ENCODE measurements at regions not wholly inside any gene's neighbourhood (a gene's known extent, or its start where the extent isn't known, plus 50 kb on each side); places are given as distances from the start of the nearest gene placed in this dataset.

DNA sequence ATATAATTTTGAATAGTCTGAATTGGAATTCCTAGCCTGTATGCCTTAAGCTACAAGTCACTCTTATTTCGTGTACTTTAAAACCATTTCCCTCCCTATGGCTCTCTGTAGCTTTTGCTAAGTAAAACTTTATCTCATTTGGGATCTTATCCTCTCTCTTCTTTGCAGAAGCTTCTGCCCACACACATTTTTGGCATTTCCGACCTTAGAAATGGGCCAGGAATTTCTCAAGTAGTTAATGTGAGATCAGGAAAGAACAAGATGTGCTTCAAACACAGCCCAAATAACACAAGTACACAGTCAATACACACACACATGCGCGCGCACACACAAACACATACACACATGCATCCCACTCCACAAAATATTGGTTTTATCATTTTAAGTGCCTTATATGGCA, 931.0 kb upstream of the MIR17HG start:
- no peak for DNase-seq

DNA sequence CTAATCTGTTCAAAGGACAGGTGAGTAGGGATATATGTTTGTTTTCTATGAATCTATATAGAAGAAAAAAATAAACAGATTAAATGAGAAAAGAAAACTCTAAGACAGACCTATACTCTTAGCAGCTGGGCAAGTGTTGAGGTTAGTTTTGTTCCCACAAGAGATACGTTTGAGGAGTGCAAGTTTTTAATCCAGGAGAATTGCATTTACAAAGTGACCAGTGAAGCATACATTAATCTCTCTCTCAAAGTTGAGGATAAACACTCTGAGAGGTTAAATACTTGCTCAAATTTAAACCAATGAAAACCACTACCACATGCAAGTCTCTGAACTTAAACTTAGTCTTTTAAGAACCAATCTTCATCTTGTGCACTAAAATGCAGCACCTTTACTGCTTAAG, 930.5 kb upstream of the MIR17HG start:
- no peak for DNase-seq

DNA sequence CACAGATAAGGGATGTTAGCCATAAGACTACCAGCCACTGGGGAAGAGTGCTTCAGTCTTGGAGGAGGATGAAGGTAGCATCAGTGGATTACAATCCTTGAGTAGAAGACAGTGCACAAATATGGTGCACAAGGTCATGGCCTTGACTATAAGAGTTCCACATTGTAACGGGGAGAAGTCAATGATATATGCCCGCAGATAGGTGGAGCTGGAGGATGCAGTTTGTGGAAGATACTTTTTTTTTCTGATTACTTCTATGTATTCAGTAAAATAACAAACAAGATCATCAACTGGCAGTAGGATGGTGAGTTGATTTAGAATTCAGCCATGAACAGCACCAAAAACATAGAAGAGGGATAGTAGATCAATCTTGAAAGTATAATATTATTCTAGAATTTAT, 926.8 kb upstream of the MIR17HG start:
- no peak for DNase-seq

DNA sequence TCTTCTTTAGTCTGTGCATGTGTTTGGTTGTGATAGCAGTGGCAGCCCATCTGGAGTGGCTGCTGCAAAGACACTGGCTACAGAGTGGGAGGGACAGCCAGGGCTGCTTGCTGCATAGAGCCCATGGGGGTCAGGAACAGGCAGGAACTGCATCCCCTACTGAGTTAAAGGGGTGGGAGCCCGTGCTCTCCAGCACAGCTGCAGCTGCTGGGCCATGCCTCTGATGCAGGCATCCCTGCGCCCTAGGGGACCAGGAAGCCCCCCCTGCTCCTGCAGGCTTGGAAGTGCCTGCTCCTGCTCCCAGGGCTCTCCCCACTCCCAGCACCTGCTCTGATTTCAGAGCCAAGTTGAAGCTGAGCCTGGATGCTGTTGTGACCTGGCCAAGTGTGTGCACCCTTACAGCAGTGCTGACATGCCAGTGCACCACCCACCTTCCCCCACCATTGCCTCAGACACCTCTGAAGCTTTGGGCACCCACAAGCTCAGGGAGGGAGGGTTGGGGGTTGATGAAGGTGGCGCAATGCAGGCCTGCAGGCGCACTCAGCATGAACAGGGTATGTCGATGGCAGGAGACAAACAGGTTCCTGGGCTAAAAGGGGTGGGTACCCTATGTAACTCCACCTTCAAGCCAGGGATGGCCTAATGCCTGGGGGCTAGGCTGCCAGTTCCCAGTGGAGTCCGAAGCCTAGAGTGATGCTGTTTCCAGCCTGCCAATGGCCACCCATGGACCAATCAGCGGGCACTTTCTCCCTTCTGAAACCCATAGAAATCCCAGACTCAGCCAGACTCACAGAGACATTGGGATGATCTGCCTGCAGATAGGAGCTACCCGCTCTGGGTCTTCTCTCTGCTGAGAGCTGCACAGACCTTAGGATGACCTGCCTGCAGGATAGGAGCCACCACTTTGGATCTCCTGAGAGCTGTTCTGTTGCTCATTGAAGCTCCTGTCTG, 919.9 kb upstream of the MIR17HG start:
- DNase-seq: no peak

DNA sequence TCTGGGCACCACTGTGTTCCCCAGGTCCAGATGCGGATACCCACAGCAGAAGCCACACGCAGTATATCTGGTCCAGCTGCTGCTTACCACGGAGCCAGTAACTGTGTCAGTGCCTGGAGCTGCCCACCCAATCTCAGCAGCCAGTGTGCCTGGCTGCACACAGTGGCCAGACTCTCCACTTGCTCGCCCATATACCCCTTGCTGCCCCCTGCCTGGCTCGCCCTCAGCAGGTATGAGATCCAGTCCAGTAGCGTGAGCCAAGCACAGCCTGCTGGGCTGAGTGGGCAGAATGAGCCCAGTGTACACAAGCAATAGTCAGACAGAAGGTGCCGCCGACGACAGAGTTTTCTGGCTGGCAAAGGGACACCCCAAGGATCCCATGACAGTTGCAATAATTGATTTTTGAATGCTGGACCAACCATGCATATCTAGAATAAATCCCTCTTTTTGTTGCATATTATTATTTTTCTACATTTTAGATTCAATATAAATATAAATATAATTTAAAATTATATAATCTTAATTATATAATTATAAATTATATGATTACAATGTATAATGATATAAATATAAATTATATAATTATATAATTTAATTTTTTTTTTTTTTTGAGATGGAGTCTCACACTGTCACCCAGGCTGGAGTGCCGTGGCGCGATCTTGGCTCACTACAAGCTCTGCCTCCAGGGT, 918.8 kb upstream of the MIR17HG start:
- DNase-seq: no peak

DNA sequence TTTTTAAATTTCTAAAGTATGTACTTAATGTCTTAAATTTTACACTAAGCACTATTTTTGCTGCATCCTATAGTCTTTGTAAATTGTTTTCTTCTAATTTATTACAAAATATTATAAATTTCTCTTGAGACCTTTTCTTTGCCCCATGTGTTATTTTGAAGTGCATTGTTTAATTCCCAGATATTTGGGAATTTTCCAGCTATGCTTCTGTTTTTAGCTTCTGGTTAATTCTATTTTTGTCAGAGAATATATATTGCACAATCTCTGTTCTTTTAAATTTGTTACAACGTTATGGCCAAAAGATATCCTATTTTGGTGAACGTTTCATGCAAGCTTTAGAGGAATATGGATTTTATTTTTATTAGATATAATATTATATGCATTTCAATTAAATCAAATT, 917.4 kb upstream of the MIR17HG start:
- DNase-seq: no peak

DNA sequence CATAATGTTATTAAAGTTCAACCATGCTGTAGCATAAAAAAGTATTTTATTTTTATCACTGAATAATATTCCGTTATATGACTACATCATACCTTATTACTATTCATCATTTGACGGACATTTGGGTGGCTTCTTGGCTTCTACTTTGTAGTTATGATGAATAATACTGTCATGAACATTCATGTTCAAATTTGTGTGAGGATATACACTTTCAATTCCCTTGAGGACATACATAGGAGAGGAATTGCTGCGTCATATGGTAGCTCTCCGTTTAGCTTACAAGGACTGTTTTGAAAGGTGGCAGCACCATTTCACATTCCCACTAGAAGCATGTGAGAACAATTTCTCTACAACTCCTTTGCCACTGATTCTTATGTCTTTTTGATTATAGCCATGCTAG, 910.8 kb upstream of the MIR17HG start:
- DNase-seq: no peak

DNA sequence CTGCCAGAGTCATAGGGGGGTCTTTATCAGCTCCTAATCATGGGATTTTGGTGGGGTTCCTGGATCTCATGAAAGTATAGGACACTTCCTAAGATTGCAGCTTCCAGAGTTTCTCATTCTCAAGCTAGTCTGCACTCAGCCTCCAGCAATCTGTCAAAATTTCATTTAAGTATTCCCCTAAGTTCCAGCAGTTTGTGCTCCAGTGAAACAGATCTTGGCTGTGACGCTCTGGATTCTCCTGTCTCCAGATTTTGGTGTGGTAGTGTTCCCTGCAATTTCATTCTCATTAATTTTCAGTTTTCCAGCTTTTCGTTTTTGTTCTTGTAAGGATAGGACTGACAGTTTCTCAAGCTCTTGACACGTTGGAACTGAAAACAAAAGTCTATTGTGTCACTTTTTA, 908.9 kb upstream of the MIR17HG start:
- DNase-seq: no peak

DNA sequence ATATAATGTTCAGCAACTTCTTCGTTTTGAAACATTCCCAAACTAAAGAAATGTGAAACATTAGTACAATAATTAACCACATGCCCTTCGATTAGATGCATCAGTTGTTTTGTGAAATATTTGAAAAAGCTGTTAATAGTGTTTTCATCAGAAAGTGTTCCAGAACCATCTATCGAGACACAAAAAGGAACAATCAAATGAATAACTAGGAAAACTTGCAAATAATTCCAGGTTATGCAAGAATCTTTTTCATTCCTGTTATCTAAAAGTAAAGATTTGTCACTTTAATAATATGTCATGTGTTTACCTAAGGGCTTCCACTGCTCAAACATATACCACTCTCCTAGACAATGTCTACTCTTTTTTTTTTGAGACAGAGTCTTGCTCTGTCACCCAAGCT, 904.2 kb upstream of the MIR17HG start:
- DNase-seq: no peak

DNA sequence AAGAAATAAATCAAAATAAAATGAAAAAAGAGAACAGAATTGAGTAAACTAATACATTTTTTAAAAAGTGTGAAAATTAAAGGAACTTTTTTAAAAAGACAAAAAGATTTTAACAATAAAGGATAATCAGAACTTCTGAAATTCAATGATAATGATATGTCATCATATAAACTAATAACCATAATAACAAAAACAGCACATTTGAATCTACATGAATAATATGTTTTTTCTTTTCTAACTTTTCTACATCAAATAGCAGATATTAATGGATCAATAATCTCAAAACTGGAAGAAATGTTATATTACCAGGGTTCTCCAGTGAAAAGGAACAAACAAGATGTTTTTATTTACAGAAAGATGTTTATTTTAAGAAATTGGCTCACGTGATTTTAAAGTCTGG, 903.3 kb upstream of the MIR17HG start:
- no peak for DNase-seq

DNA sequence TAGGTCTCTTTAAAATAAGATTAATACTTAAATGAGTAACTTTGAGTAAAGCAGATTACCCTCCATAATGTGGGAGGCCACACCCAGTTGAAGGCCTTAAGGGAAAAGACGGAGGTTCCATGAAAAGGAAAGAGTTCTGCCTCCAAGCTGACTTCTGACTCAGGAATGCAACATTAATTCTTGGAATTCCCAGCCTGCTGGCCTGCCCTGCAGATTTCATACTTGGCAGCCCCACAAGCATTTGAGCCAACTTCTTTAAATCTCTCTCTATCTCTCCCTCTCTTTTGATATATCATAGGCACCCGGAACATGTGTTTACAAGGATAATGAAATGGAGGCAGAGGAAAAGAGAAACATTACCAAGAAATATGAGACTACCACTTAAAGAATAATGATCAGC, 902.3 kb upstream of the MIR17HG start:
- DNase-seq: peak; percentile 31

DNA sequence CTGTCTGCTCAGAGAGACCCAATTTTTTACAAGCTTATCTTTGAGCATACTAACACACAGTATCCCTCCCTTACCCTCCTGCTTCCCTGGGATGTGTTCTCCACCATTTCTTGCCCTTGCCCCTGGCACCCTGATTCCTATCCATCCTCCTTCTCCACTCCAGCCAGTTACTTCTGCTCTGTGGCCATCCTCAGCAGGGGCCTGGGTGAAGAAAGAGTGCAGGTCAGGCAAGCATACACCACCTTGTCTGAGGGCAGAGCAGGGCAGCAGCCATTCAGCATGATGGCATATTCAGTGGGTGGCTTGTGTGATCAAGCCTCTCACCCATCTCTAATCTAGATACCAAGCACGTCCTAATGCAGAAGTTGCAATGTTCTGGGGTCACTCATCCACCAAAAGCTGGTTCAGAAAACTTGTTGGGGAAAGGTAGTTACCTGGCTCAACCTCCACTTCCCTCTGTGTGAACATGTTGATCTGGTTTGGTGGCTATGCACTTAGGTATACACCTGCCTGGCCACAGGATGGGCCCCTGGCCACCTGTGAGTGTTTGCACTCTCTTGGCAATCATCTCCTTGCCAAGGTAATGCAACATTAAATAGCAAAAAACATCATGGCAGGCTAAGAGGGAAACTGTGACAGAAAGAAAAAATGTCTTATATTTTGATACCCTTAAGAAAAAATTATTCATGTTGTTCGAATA, 900.3 kb upstream of the MIR17HG start:
- no peak for DNase-seq

DNA sequence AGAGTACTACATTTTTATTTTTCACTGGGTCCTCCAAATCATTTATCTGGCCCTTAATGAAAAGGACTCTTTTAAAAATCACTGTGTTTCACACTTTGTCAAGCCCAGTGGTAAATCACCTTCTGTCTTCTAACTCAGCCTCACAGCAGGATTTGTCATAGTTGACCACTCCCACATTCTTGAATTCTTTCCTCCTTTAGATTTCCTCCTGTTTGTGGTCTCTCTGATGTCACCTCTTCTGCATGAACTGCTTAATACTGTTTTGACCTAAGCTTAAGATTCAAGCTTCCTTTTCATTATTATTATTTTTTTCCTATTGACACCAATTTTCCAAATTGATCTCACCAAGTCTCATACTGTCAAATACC, 899.8 kb upstream of the MIR17HG start:
- DNase-seq: no peak

DNA sequence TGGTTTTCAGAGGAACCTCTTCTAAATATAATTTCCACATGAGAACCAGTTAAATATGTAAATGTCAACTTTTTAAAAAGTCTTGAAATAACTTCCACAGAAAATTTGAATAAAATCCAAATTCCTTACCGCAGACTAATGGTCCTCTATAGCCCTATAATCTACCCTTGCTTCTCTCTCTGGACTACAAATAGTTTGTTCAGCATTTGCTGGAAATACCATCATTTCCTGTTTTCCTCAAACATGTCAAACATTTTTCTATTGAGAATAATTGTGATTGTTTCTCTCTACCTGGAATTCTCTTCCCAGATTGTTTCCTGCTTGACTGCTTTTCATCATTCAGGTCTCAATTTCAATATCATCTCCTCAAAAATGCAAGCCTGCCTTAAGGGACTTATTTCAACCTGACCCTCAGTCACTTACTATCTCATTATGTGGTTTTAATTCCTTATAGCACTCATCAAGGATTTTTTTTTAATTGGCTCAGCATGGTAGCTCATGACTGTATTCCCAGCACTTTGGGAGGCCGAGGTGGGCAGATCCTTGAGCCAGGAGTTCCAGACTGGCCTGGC, 898.9 kb upstream of the MIR17HG start:
- DNase-seq: no peak

DNA sequence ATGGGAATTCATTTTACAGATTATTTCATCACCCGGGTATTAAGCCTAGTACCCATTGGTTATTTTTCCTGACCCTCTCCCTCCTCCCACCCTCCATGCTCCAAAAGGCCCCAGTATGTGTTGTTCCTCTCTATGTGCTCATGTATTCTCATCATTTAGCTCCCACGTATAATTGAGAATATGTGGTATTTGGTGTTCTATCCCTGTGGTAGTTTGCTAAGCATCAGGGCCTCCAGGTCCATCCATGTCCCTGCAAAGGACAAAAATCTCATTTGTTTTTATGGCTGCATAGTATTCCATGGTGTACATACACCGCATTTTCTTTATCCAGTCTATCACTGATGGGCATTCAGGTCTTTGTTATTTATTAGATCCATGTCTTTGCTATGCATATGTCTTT, 894.1 kb upstream of the MIR17HG start:
- no peak for DNase-seq

DNA sequence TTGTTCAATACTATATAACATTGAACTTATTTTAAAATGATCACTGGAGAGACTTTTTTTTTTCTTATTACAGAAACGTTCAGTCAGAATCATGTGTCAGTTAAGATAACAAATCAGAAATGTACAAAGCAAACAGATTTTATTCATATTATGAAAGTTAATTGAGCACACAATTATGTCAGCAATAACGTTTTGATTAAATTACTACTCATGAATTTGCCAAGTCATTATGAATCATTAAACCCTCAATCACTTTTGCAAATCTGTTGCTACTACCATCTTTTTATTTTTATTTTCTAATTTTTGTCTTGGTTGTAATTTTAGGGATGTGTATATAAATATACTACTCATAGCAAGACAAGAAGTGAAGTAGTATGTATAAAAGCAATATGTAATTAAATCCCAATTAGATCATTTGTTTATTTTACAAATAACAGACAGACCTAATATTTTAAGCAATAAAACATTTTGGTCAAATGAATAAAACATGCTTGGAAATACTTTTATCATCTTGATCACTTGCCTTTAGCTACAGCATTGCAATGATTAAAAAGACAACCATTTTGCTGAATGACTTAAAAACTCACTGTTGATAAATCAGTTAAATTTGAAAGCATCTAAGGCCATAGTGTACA, 893.4 kb upstream of the MIR17HG start:
- no peak for DNase-seq

DNA sequence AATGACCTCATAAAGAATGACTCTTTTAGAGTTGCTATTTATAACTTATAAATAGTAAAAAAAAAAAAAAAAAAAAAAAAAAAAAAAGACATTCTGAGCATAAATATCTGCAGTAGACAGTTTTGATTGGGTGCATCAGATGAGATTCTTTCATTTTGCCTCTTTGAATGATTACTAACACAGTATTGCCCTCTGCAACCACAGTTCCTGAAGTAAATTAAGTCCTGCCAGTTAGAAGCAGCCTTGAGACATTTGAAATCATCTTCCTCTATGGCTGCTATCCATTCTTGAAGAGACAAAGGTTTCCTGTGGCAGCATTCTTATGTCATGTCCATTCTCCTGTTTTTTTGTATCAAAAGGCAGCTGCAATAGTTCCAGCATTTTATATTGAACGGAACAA, 892.4 kb upstream of the MIR17HG start:
- DNase-seq: no peak

DNA sequence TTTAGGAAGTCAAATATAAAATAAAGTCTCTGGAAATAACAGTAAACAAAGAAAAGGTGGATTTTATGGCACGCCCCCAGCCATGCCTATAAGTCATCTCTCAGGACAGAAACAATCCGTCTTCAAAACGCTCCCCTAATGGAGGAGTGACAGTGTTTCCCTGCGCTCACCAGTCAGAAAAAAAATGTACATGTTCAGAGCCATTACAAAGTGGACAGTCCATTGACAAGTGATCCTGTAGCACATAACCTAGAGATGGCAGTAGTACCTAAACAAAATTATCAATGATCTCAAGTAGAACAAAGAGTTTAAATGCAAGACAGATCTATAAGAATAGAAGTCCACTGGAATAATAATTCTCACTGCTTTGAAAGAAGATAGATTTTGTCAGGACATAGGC, 891.7 kb upstream of the MIR17HG start:
- DNase-seq: no peak

DNA sequence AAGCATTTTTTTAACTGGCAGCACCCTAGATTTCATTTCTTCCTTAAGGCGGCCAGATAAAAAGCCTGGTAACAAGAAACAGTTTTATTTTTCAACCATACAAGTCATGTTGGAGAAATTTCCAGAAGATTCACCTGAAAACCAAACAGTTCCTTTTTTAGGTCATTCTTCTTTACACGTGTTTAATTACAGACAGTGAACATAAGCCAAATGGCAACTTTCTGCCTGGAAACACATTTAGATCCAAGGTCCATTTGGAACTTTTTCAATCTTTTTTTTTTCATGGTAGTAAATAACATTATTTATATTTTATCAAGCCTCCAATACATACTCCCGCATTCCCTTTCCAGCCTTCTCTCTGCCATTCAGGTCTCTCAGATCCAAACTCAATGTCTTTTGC, 886.1 kb upstream of the MIR17HG start:
- no peak for DNase-seq

DNA sequence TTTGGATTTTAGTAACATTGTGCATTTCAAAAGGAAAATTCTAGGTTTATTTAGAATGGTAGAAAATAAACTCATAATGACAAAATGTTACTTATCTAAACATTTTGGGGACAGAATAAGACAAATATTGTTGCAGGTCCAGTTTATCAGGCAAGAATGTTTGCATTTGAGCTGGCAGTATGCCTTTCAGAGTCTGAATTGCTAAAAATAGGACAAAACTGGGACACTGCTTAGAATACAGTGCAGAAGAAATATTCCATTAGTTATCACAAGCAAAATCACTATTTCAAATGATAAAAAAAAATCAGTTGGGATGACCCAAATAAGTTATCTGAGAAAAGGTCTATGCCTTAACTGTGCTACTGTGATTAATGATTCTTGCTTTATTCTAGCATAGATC, 870.3 kb upstream of the MIR17HG start:
- DNase-seq: no peak

DNA sequence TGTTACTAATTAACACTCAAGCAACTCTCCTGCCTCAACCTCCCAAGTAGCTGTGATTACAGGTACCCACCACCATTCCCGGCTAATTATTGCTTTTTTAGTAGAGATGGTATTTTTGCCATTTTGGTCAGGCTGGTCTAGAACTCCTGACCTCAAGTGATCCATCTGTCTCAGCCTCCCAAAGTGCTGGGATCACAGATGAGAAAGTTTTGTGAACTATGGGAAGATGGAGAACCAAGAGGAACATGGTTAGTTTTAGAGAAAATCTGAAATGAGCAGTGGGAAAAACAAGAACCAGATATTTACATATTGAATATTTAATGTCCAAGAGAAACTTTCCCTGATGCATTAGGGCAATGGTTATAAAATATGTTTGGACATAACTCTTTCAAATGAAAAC, 863.6 kb upstream of the MIR17HG start:
- DNase-seq: no peak

DNA sequence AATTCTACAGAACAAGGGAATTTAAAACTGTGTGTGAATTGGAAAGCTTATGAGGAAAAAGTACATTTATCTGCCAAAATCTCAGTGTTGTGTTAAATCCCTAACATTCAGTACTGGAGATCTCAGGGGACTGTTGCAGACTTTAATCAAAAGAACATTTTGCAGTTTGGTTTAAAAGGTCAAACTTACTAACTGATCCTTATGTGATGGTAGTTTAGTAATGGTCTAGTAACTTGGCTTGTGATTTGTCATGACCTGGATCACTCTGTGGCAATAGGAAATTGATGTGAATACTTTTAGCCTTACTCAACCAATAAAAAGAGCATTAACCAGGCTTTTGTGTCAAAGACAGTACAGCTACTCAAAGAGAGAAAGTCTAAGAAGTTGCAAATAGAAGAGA, 862.1 kb upstream of the MIR17HG start:
- peak; percentile 85 for DNase-seq

DNA sequence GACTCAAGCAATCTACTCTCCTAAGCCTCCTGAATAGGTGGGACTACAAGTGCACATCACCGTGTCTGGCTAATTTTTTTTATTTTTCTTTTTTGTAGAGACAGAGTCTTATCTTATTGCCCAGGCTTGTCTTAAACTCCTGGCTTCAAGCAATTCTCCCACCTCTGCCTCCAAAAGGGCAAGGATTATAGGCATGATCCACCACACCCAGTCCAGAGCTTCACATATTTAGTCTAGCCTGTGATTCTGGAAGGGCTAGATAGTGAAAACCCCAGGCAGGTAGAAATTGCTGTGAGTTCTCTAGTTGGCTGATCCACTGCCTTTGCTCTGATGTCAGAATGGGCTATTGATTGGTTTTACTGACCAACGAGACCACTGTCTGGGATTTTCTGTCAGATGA, 854.6 kb upstream of the MIR17HG start:
- DNase-seq: no peak

Data from skin of body (tissue), 1 donor.